NCI-H345 treated with DMSO at 0.1 percent for 48 hours (cell line): ENCODE measurements at regions not wholly inside any gene's neighbourhood (a gene's known extent, or its start where the extent isn't known, plus 50 kb on each side); places are given as distances from the start of the nearest gene placed in this dataset.

Experiments
- DNase-seq: peaks from one replicate; lab custom pipeline; 2025; ENCODE audit not compliant: unreplicated experiment; lab: John Stamatoyannopoulos, UW

DNA sequence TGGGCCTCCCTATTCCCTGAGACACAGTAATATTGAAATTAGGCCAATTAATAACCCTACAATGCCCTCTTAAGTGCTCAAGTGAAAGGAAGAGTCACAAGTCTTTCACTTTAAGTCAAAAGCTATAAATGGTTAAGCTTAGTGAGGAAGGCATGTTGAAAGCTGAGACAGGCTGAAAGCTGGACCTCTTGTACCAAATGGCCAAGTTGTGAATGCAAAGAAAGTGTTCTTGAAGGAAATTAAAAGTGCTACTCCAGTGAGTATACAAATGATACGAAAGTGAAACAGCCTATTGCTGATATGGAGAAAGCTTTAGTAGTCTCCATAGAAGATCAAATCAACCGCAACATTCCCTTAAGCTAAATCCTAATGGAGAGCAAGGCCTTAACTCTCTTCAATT is 140.8 kb downstream of the PTCSC3 start:
- DNase-seq, result no peak

DNA sequence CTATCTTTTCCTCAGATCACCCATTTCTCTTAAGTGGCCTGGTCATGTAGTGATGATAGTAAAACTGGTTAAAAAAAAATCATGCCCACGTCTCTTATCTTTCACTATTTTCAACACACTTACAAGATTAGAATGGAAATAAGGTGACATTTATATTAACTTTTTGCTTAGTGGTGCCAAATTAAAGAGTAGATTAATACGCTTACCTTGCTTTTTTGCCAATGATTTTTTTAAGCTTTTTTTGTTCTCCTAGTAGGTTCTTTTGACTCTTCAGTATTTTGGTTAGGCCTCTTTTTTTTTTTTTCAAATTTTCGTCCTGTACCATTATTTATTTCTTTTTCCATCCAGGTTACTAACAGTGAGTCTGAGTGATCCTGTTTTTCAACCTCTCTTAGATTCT is 147.9 kb downstream of the PTCSC3 start:
- DNase-seq, result no peak

DNA sequence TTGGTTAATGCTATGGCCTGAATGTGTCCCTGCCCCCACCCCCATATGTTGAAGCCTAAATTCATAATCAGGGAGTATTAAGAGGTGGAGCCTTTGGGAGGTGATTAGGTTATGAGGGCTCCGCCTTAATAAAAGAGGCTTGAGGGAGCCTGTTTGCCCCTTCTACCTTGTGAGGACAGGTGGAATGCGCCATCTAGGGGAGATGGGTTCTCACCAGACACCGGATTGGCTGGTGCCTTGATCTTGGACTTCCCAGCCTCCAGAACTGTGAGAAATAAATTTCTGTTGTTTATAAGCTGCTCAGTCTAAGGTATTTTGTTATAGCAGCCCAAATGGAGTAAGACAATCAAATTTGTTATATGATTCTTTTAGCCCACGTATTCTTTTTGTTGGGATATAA is 148.3 kb downstream of the PTCSC3 start:
- no peak for DNase-seq

DNA sequence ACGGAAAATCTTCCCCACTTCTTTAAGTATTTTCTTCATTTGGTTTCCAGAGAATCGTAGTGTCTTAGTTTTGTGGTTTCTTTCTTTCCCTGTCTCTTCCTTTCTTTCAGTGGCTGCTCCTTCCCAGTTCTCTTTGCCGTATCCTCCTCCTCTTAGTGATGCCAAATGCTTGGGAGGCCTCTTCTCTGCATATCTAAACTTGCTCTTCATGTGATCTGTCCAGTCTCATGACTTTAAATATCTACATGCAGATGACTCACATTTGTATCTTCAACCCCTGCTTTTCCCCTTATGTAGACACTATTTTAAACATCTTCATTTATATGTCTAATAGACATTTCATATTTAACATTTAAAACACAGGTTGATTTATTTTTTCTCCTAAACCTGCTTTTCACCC is 149.2 kb downstream of the PTCSC3 start:
- DNase-seq, result no peak

DNA sequence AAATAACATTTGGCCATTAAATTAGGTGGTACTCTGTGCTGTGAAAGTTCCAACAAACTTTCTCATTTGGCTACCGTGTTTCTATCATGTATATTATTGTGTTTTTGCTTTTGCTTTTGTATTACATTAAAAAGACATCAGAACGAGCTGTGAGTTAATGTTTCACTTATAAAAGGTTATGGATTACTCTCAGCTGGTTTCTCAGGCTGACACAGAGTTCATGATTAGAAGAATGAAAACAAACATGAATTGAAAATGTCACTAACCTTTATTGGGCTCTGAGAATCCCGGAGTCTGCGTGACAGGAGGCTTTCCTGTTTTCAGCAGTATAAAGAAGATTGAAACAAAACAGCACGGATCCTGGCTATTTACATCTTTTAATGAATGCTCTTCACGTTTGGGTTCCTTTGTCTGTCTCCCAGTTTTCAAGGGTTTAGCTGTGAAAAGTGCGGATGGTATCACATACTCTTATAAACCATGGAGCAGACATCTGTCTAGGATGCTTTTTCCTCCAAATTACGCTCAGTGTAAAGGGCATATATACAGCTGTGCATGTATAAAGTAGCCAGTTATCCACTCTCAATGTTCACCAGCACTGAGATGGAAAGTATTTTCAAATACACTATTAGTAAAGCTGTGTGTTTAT is 153.6 kb downstream of the PTCSC3 start:
- no peak for DNase-seq

DNA sequence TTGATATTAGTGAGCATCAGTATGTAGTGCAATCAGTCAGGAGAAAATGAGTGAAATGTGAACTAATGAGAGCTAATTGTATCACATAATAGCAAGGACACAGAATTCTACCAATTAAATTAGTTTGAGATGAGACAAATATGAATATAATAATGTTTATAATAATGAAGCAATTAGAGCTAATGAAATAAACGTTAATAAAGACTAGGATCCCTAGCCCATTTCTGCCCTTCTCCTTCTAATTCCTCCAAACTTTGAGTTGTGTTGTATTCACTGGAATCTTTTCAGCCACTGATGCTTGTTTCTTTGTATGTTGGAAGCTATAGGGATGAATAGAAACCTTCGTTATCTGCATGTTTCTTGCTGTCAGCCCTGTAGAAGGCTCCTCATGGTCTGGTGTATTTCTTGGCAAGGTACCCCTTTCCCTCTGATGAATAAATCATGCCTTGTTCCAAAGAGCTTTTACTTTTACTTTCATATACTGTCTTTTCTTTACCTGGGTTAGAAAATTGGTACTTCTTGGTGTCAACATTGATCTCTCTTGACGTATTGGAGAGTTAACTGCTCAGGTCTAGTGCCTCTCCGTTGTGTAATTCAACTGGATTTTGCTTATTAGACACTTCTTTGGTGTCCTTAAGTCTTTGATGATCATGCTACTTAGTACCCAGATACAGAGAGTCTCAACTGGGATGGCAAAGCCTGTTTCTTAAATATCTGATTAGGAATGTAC is 154.8 kb downstream of the PTCSC3 start:
- DNase-seq, result no peak

DNA sequence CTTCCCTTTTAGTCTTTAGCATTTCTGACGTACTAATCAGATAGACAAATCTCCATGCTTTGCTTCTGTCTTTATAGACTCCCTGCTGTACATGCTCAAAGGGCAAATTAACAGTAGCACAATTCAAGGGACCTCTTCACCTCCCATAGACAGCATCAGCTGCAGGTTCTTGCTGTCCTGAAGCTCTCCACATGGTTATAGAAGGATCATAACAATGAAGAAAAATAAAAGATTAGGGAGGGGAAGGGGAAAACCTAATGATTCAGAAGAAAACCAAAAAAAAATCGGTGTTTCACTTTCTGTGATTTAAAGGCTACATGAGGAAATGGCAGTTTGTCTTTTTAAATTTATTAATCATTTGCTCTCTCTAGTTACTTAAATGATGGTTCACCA is 155.5 kb downstream of the PTCSC3 start:
- DNase-seq, result no peak

DNA sequence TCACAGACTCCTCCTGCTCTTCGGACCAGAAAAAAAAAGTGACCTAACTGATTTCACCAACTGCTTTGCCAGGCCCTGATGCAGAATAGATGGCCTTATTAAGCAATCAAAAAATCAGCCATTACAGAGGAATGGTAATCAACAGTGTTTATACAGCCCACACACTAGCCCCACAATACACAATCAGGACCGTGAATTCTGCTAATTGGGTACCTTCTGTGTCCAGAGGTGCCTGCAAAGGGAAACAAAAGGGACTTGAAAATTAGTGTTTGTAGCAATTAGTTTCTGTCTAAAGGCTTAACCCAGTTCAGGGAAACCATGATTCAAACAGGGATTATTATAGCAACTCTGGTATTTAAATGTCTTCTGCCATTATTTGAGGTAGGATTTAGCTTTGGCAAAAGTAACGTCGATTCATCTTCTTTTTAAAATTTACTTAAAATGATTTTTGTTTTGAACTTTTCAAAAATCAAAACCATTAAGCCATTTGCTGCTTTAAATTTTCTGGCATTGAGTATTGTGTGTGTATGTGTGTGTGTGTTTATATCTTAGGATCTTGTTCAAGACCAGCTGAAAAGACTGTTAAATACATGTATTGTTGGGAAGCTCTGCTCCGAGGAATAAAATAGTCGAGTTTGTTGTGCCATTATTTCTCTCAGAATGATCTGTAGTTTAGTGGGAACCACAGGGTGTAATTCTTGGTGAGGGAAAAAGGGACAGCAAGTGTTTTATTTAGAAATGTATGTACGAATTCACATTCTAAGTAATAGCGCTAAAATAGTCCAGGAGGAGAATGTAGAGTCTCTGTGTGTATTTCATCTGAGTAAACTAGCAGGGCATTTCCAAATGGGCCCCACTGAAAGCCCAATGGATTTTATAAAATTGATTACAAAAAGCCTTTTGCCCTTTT is 156.1 kb downstream of the PTCSC3 start:
- no peak for DNase-seq

DNA sequence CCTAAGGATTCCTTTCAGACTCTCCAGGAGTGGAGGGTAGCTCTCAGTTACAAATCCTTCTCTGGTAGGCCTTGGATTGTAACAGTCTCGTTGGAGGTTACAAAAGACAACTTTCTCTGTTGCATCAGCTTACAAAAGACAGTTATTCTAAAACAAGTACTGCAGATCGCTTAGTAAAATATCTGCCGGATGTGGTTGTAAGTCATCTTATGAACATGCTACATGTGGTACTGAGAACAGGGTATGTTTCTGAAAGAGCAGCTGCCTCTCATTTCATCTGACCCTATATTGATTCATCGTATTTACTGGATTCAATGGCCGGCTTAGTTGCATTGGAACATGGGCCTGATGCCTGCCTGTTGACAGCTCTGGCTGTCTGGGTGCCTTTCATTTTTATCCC is 157.4 kb downstream of the PTCSC3 start:
- no peak for DNase-seq

DNA sequence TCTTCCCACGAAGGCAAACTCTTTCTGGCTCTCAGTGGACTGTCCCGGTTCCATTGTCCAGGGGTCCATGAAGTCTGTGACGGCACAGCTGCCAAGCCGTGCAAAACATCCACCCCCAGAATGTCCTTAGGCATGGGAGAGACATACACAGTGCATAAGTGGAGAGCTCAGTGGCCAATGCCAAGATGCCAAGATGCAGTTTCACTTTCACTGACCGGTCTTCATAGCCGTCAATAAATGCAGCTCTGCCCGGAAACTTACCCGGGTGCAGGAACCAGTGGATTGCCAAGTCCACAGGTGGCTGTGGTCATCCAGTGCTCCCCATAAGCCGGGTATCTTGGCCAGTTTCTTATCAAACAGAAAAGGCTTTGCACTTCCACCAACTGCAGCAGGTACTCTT is 162.3 kb downstream of the PTCSC3 start:
- DNase-seq, result no peak

DNA sequence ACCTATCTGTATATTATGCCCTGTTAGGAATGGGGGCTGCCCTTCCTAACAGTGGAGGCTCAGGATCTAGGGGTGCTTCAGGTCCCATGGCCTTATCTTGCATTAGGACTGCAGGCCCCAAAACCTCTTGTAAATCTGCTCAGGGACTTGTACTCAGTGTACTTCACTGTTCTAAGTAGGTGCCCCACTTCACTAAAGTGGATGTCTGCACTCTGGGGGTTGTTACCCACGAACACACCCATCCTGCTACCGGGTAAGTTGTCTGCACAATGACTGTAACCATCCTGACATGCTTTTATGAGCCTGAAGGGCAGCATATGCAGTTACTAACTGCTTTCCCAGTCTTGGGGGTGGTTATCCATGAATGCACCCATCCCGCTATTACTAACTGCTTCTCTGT is 163.0 kb downstream of the PTCSC3 start:
- no peak for DNase-seq

DNA sequence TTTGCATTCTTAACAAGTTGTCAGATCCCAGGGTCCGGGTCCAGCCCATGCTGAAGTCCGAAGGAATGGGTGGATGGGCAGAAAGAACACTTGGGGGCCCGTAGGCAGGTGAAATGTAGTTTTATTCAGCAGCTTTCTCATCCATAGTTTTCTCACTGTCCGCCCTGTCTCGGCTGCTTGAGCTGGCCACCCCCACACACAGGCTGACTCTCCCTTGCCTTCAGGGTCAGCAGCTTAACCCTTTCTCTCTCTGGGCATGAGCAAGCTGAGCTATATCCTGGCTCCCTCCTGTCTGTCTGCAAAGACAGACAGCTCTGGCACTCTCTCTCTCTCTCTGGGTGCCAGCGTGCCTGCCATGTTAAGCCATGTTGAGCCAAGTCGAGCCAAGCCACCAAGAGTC is 163.9 kb downstream of the PTCSC3 start:
- DNase-seq, result no peak

DNA sequence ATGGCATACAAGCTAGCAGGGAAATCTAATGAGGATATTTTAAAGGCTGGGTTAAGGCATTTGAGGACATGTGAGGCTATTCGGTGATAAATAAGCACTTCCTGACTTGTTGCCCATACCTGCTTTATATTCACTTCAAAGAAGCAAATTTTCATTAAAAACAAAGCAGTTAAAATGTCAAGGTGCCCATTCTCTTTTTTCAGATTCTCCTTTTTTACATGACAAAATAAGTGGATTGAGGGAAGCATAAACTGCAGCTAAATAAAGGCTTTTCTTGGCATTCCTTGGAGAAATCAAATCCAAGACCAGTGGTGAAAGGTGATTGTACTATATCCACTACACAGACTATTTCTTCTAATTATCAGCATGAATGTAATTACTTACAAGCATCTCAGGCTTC is 166.9 kb downstream of the PTCSC3 start:
- DNase-seq, result no peak

DNA sequence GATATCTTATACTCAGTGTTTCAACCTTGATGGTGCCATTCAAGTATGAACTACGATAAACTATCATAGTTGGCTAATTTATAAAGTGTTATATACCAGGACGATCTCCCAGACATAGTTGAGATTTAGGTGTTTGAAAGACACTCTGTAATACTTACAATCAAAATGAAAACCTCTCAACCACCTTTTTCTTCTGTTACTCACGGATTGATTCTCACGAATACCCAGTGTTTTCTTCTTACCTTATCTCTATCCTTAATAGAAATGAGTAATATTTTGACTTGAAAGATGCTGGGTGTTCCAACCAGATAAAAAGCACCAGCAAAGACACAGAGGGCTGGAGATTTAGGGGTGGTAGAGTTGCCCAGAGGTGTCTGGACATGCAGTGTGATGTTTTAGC is 169.9 kb downstream of the PTCSC3 start:
- no peak for DNase-seq

DNA sequence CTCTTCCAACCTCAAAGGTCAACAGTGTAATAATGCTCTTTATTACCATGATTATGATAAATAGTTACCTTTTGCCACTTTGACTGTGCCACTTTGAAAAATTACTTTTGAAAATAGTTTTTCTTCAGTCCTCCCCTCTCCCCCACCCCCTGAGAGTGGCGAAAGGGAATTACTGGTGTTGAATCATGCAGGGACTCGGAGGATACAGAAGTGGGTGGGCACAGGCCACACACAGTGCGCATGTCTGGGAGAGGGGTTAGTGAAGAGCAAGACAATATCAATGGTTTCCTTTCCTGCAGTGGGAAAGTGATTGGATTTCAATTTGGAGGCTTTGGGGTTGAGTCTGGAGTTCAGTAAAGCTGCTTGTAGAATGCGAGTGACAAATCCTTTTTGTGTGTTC is 170.9 kb downstream of the PTCSC3 start:
- no peak for DNase-seq

DNA sequence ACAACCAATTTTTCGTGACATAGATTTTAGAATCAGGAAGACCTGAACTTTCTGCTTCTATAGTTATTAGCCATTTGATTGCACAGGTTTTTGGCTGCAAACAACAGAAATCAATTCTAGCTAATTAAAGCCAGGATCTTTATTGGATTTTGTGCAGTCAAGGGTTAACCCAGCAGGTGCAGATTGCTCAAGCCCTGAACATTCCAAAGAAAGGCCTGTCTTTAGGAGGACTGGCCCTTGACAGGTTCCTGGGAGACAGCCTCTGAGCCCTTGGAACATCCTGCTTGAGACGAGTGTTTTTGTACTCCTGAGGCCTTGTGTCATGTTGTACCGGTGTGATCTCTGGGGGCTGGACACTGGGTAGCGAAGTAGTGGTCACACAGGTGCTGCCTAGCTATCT is 174.6 kb downstream of the PTCSC3 start:
- DNase-seq, result no peak

DNA sequence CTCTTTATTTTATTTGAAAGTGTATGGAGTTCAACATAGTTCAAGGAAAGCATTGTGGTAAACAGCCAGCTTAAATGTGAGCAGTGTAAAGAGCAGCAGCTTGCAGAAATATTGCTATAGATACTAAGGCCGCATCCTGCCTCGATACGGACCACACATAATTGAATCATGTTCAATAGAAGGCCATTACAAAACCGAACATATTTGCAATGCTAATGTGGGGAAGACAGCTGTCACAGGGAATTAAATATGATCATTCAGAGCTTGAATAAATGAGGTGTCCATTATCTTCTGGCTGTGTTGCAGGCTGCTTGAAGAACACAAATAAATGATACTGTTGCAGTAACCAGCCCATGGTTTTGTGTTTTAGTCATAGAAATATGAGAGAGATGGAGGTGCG is 173.2 kb downstream of the BRMS1L start:
- DNase-seq, result no peak

DNA sequence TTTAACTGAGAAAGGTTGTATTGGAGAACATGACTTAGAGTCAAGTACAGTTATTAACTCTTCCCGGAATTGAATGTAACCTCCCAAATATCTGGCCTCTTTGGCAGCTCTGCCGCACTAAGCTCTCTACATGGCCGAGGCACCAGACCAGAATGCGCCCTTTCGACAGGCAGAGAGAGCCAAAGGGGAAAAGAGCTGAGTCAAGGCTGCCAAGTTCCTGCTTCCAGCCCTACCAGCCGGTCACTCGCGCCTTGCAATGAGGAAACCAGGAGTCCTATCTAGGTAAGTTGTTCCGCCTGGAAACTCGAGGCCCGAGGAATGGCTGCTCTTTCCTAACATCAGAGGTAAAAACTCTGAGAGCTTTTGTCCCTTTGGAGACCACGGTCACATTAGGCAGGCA is 172.2 kb downstream of the BRMS1L start:
- DNase-seq, result no peak

DNA sequence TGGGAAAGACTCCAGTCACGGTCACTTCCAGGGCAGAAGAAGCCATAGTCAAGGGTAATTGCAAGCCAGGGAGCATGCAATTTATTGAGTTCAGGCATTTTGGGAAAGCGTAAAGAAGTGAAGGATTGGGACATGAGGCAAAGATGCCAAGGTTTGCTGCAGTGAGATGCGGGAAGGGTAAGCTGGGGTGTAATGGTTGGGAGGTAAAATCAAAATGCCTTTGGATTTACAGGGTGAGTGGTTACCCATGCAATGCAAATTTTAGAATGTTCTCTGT is 167.5 kb downstream of the BRMS1L start:
- DNase-seq, result no peak

DNA sequence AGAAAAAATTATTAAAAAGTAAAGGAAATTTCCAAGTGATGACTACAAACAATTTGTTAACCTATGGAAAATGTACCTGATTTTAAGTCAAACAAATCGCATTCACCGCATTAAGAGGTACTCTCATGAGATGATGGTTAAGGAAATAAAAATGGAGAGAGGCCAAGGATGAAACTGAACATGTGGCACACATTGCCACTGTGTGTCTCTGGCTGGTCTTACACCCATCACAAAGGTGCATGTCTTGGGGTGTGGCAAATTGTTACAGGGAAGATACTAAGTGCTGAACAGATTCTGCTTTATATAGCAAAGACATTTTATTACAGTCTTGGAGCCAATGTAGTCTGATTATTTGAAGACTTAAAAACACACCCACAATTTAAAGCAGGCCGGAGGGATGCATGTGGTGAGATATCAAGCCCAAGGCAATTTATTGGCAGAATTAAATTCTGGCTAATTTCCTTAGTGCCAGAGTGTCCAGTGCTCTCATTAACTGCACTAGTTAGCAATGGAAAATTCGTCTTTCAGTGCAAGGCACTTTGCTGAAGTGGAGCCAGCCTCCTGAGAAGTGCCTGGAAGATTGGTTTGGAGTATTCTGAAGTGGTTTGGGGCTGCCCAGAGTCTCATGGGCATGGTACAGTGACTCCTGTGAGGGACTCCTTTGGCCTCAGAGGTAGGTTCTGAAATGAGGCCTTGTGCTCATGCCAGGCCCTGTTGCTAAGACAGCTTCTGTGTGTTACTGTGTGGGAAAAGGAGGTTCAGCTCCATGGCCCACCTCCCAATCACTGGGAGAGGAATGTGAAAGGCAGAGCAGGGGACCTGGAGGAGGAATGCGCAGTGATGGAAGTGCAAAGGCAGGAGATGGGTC is 166.9 kb downstream of the BRMS1L start:
- no peak for DNase-seq

DNA sequence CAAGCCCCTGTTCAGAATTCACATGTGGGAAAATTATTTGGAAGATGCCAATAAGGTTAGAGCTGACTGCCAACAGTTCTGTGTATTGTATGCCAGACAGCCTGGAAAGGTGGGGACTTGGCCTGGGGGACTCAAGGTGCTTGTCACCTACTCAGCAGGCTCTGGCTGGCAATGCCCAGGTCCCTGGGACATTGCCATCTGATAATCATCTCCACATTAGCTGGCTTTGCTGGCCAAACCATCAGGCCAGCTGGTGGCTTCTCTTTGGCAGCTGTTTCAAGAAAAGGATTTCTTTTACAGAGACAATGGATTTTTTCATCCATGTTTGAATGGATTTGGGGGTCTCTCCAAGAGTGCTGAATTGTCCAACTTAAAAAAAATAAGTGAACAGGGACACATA is 165.2 kb downstream of the BRMS1L start:
- DNase-seq, result no peak
